Activated B cell treated with CpG ODN at 0.5 μM for 24 hours (primary cell): ENCODE measurements at regions not wholly inside any gene's neighbourhood (a gene's known extent, or its start where the extent isn't known, plus 50 kb on each side); places are given as distances from the start of the nearest gene placed in this dataset.

Experiments
- ATAC-seq: fragments of 200-7000 bp; cut with Tn5 transposase; one replicate; pipeline ENCODE4 v1.10.0; 2021; ENCODE audit warnings: low read depth, mild to moderate bottlenecking, moderate library complexity
- CTCF ChIA-PET: fragments of 350-600 bp; sonication (Branson Sonifier 250); formaldehyde crosslinking; loops from one replicate; lab custom pipeline; 2021; ENCODE audit warnings: antibody characterized with exemption; lab: Charles Lee
- POLR2A ChIA-PET: fragments of 350-600 bp; sonication (Branson Sonifier 250); formaldehyde crosslinking; loops from one replicate; lab custom pipeline; 2021; ENCODE audit warnings: antibody characterized with exemption; lab: Charles Lee
- DNase-seq: peaks from one replicate; pipeline ENCODE4 v3.0.0; 2022
- H3K27ac Mint-ChIP-seq: one replicate; pipeline ENCODE4 v1.8.0; 2020; ENCODE audit warnings: mixed read lengths
- H3K27me3 Mint-ChIP-seq: one replicate; pipeline ENCODE4 v1.8.0; 2021; ENCODE audit warnings: mixed read lengths
- H3K36me3 Mint-ChIP-seq: one replicate; pipeline ENCODE4 v1.8.0; 2021; ENCODE audit warnings: low read depth, mixed read lengths
- H3K4me1 Mint-ChIP-seq: one replicate; pipeline ENCODE4 v1.8.0; 2021; ENCODE audit warnings: mixed read lengths
- H3K4me3 Mint-ChIP-seq: one replicate; pipeline ENCODE4 v1.8.0; 2020; ENCODE audit warnings: mild to moderate bottlenecking, mixed read lengths
- H3K9me3 Mint-ChIP-seq: one replicate; pipeline ENCODE4 v1.8.0; 2020; ENCODE audit warnings: mixed read lengths
- intact Hi-C: fragments of 100-400 bp; cut with micrococcal nuclease; formaldehyde crosslinking; loops from one replicate; pipeline ENCODE4 v1.15.1; 2024
- TF ChIP-seq, protein P1 (sequence below): fragments of 200-600 bp; IDR thresholded peaks from one replicate; pipeline ENCODE4 v1.8.0; 2022; ENCODE audit warnings: antibody characterized with exemption, mild to moderate bottlenecking

DNA sequence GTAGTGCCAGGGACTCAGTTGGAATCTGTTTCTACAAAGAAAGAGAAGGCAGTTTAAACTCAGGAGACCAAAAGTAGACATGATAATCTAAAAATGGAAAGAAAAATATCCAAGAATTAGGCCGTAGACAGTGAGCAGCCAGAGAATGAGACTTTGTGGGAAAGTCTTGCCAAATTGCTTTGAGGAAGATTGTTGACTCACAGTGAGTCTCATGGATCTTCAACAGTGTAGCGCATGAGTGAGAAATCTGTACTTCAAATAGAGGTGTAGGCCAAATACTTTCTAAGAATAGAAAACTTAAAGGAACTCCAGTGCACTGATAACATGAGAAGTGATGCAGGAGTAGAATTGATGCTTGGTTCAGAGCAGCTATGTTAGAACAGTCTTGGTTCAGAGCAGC is 284.5 kb downstream of the HTR1B start:
- Mint-ChIP-seq H3K27me3 (no peaks in the 10 kb centered on the region), H3K36me3 (no peaks in the 10 kb centered on the region), H3K9me3 (peaks cover 4% of the 10 kb centered on the region), H3K4me3 (no peak overlapping the region), H3K4me1 (no peaks in the 10 kb centered on the region), H3K27ac (no peak overlapping the region)
- DNase-seq = no peak
- intact Hi-C loops = no loop called here
- ChIA-PET POLR2A (no interaction called here), CTCF (no interaction called here)
- ATAC-seq = no peak
- TF ChIP-seq, protein P1, sequence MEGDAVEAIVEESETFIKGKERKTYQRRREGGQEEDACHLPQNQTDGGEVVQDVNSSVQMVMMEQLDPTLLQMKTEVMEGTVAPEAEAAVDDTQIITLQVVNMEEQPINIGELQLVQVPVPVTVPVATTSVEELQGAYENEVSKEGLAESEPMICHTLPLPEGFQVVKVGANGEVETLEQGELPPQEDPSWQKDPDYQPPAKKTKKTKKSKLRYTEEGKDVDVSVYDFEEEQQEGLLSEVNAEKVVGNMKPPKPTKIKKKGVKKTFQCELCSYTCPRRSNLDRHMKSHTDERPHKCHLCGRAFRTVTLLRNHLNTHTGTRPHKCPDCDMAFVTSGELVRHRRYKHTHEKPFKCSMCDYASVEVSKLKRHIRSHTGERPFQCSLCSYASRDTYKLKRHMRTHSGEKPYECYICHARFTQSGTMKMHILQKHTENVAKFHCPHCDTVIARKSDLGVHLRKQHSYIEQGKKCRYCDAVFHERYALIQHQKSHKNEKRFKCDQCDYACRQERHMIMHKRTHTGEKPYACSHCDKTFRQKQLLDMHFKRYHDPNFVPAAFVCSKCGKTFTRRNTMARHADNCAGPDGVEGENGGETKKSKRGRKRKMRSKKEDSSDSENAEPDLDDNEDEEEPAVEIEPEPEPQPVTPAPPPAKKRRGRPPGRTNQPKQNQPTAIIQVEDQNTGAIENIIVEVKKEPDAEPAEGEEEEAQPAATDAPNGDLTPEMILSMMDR = no peak

DNA sequence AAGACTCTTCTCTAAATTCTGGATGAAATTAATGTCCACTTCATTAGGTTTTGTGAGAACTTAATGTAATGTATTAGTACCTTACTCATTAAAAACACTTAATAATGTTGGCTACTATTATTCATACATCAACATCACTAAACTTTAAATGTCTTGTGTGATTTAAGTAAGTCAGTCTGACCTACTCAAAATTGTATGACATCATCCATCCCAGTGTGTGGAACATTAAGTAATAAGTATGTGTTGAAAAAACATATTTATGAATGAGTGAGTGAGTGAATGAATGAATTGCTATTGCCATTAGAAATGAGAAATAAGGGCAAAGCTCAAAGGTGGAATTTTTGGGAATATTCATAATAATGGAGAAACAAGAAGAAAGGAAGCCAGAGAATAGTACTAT is 285.8 kb downstream of the HTR1B start:
- no peaks in the 10 kb centered on the region for H3K4me1 Mint-ChIP-seq
- DNase-seq = no peak
- intact Hi-C loops = no loop called here
- ChIA-PET CTCF (no interaction called here), POLR2A (no interaction called here)
- H3K27ac Mint-ChIP-seq = no peak overlapping the region
- no peak overlapping the region for H3K4me3 Mint-ChIP-seq
- TF ChIP-seq, protein P1 = no peak
- no peak for ATAC-seq
- H3K27me3 Mint-ChIP-seq = no peaks in the 10 kb centered on the region
- H3K9me3 Mint-ChIP-seq = peaks cover 2% of the 10 kb centered on the region
- no peaks in the 10 kb centered on the region for H3K36me3 Mint-ChIP-seq

DNA sequence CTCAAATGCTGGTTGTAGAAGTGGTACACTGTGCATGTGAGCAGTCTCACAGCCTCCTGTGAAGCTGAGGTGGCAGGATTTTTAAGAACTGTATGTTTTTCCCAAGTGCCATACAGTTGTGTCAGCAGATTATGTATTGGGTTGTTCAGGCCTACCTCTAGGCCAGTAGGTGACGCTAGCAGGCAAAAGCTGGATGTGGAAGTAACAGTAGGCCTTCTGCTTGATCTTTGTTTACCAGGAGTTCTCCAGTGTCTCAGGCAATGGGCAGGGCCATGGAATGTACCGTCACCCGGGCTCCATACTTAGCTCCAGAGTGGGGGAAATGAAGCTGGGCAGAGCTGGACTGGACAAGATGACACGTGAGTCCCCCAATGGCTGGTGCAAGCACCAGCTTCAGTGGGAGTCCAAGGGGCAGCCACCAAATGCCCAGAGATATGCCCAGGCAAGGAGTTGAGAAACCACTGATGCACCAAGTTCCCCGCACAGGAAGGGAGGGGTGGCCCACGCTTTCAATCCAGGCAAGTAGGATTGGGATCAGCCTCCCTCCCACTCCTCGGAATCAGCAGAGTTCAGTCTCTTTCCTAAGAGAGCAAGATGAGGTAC is 289.7 kb downstream of the HTR1B start:
- intact Hi-C loops = no loop called here
- Mint-ChIP-seq H3K9me3 (peaks cover 11% of the 10 kb centered on the region), H3K27ac (no peak overlapping the region), H3K27me3 (no peaks in the 10 kb centered on the region), H3K4me3 (no peak overlapping the region), H3K4me1 (no peaks in the 10 kb centered on the region), H3K36me3 (no peaks in the 10 kb centered on the region)
- DNase-seq = no peak
- TF ChIP-seq, protein P1 = no peak
- no peak for ATAC-seq
- CTCF ChIA-PET = no interaction called here
- POLR2A ChIA-PET = no interaction called here

DNA sequence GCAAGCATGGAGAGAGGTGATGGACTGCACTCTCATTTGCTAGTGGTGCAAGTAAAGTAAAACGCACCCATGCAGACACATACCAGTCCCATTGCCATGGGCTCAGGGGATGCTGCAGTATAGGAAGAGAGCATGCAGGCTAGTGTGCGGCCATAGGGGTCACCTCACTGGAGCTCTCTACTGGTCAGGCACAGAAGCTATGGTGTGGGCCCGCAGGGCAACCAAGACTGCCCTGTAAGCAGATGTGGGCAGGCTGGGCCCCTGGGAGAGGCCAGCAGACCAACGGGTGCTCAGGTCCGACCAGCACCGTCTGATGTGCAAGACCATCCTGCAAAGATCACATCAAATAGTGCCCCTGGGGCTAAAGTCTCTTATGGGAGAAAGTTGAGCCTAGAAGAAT is 290.7 kb downstream of the HTR1B start:
- CTCF ChIA-PET = no interaction called here
- Mint-ChIP-seq H3K9me3 (peaks cover 15% of the 10 kb centered on the region), H3K36me3 (no peaks in the 10 kb centered on the region), H3K27ac (no peak overlapping the region), H3K4me3 (no peak overlapping the region), H3K4me1 (no peaks in the 10 kb centered on the region), H3K27me3 (no peaks in the 10 kb centered on the region)
- intact Hi-C loops = no loop called here
- no peak for ATAC-seq
- TF ChIP-seq, protein P1 = no peak
- DNase-seq = no peak
- POLR2A ChIA-PET = no interaction called here

DNA sequence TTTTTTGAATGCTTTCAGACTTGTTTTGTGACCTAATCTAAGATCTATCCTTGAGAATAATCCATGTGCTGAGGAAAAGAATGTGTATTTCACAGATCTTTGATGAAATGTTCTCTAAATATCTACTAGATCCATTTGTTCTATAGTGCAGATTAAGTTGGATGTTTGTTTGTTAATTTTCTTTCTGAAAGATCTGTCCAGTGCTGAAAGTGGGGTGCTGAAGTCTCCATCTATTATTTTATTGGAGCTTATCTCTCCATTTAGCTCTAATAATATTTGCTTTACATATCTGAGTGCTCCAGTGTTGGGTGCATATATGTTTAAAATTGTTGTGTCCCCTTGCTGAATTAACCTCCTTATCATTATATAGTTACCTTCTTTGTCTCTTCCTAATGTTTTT is 303.6 kb downstream of the HTR1B start:
- no peak for ATAC-seq
- TF ChIP-seq, protein P1 = no peak
- no peaks in the 10 kb centered on the region for H3K4me1 Mint-ChIP-seq
- no peak for DNase-seq
- intact Hi-C loops = no loop called here
- H3K9me3 Mint-ChIP-seq = peaks cover 15% of the 10 kb centered on the region
- H3K36me3 Mint-ChIP-seq = no peaks in the 10 kb centered on the region
- ChIA-PET CTCF (no interaction called here), POLR2A (no interaction called here)
- H3K27me3 Mint-ChIP-seq = no peaks in the 10 kb centered on the region
- no peak overlapping the region for H3K27ac Mint-ChIP-seq
- no peak overlapping the region for H3K4me3 Mint-ChIP-seq
